Activated T-helper 1 cell treated with anti-CD3 and anti-CD28 coated beads, Interleukin-2, amount 50 U/mL, for 16 hours (primary cell): ENCODE measurements at regions not wholly inside any gene's neighbourhood (a gene's known extent, or its start where the extent isn't known, plus 50 kb on each side); places are given as distances from the start of the nearest gene placed in this dataset.

Experiments
- DNase-seq, 2 donors: peaks; one replicate each; pipeline ENCODE4 v3.0.0-alpha.2; 2020; ENCODE audit warnings: low read depth in 1 of 2, low spot score in 1 of 2

DNA sequence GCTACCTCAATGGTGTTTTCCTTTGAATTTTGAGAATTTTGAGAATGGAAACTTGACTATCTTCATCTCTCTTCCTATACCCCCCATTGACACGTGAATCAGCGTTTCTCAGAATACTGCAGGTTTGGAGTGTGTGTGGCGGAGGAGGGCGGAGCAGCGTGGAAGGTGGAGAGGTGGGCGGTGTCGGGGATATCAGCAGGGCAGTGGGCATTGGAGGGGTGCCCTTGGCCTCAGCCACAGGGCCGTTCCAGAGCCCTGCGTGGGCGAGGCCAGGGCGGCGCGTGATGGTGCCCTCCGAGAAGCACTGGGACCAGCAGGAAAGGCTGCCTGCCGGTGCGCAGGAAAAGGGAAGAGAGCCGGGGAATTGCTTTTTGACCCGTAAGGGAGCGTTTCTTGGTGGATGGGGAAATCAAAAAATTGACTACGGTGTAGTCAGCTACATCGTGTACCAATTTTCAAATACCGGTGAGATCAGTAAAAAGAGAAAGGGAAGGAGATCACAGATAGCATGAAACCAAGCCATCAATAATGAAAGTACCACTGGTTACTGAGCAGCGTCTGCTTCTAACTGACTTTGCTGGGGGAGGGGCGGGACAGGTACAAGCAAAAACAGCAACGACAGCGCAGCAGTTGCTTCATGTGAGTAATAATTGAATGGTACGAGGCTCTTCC lies 82.7 kb upstream of the DUSP22 start:
- peak; percentile 23 to 52 for DNase-seq

GRCh38 chr6:210104-210456 lies 82.2 kb upstream of the DUSP22 start:
- DNase-seq, result no peak

DNA sequence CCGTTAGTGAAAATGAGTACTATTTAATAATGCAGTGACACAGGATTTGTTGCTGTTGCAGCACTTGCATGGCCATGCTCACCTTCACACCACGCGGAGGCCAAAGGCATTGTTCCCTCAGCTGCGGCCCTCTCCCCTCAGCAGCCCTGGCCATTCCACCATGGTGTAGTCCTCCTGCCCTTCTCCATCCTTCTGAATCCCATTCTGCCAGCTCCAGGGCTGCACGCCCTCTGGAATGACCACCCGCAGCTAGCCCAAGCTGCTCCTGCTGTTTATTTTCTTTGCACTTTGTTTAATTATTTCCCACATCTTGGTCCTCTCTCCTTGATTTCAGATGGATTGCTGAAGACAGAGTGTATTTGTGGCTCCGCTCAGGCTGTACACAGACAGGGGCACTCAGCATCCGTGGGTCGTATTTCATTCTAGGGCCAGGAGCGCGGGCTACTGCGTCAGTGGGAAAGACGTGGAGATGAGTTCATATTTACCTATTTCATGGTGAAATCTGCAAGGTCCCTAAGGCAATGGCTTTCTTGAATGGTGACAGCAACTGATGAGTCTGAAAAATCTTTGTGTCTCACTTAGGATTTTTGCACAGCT lies 81.4 kb upstream of the DUSP22 start:
- DNase-seq, result no peak

DNA sequence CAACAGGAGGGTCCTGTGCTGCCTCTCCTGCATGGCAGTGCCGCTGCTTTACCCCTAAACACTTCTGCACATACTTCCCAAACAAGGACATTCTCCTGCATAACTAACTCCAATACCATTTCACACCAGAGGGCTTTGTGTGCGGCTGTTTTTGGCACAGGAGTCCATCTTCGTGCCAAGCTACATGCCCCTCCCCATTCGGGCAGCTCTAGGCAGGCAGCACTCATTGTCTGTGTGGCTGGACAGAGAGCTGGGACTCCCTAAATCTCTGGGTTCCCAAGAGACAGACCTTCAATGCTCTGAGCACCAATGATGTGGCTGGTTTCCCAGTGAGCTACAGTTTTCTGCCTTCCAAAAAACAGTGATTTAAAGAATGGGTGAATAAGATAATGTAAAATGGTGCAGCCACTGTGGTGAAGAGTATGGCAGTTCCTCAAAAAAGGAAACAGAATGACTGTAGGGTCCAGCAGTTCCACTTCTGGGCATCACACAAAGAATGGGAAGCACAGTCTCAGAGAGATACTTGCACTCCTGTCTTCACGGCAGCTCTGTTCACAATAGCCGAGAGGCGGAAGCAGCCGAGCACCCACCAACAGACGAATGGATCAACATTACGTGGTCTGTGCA lies 80.3 kb upstream of the DUSP22 start:
- DNase-seq, result no peak

DNA sequence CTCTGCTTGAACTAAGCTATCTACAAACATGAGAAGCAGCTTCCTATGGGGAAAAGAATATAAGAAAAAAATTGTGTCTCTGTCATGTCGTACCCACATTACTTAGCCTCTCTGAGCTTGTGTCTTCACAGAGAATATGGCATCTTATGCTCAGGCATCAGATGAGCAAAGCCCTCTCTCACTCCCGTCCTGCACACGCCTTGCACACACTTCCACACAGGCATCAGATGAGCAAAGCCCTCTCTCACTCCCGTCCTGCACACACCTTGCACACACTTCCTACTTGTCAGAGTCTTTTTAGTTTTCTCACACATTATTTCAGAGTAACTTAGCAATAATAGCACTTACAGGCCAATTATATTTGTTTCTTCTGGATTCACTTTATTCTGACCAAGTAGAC lies 79.0 kb upstream of the DUSP22 start:
- no peak for DNase-seq

DNA sequence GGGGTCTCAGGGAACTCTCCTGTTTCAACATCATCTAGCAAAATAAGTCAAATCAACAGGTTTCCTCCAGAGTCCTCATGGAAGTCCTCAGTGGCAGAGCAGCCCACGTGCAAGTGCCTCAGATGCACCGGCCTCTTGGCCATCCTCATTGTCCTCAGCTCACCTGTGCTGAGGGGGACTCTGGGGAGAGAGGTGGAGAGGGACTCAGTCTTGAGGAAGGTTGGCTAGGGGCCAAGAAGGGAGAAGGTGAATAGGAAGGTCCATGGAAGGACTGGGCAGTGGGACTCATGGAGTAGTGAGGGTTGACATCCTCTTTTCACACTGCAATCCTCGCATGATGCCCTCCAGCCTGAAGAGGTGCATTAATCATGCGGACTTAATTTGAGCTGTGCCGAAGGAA lies 77.9 kb upstream of the DUSP22 start:
- no peak for DNase-seq

GRCh38 chr6:215335-216034 lies 76.8 kb upstream of the DUSP22 start:
- DNase-seq, result peak in 1 of 2 donors; percentile 46

- no peak for DNase-seq
Measured at GRCh38 chr6:217048-217659, 75.1 kb upstream of the DUSP22 start.

- DNase-seq, result no peak
Measured at GRCh38 chr6:218153-219018, 73.9 kb upstream of the DUSP22 start.

DNA sequence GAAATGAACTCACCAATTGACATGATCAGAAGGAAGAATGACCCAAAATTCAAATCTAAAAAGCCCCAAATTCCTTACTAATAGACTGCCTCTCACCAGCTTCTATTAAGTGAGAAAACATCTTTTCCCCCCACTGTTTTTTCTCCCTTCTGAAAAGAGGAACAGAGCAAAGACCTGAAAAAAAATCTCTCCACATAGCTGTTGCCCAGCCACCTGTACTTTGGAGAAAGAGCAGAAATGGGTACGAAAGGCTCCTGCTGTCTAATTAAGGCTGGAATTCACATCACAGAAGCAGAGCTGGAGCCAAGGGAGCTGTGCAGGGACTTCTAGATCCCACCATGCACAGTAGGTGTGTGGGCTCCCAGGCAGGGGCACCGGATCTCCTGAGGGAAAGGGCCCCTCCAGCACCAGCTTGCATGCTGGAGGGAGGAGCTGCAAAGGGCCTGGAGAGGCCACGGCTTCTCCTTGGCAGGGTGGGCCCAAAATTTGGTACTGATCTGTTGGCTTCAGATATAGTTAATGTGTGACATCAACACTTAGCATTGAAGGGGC lies 73.2 kb upstream of the DUSP22 start:
- no peak for DNase-seq

DNA sequence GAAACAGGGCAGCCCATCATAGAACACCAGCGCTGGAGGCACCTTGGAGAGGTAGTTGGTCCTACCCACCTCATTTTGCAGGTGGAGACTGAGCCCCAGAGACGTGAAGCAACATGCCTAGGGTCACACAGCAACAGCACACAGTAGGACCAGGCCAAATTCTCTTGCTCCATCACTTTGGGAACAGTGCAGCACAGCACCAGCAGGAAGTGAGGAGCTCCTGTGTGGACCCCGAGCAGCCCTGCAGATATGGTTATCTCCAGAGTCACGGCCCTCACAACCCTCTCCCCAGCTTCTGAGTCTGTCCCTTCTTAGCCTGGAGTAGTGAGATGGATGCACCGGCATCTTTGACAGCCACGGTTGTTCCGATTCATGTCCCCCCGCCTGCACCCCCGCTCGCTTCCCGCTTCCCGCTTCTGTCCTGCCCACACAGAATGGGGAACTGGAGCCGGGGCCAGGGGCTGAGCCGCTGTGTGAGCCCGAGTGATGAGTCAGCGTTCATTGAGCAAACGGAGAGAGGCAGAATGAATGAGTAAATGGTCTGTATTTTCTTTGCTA lies 72.6 kb upstream of the DUSP22 start:
- no peak for DNase-seq

- DNase-seq, result no peak
Measured at GRCh38 chr6:220312-220711, 72.0 kb upstream of the DUSP22 start.

GRCh38 chr6:220721-221475 lies 71.4 kb upstream of the DUSP22 start:
- no peak for DNase-seq

GRCh38 chr6:221531-222349 lies 70.5 kb upstream of the DUSP22 start:
- no peak for DNase-seq

- no peak for DNase-seq
Measured at GRCh38 chr6:222468-222867, 69.8 kb upstream of the DUSP22 start.

DNA sequence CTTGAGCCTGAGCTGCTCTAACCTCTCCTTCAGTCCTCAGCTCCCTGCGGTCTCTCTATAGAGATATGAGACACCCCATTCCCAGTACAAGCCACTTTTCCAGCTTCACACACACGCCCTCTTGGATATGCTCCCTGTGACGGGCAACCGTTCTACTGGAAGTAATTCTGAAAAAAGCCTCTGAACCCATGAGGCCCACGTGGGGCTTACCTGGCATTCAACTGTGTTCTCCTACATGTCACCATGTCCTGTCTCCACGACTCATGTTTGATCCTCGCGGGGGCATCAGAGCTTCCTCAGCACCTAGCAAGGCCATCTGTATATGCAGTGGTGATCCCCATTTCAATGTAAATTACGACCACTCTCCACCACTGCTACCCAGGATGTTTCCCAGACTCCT lies 69.2 kb upstream of the DUSP22 start:
- no peak for DNase-seq

DNA sequence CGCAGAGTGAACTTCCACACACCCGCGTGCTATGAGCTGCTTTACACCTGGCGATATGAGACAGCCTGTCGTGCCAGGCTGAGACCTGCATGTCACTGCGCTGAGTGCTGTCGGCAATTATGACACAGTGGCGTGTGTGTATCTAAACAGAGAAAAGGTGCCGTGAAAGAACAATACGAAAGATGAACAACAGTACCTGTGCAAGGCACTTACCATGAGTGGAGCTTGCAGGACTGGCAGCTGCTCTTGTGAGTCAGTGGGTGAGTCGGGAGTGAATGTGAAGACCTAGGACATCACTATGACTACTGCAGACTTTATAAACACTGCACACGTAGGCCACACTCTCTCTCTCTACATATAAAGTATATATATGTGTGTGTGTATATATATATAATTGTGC lies 68.5 kb upstream of the DUSP22 start:
- no peak for DNase-seq

- DNase-seq, result no peak
Measured at GRCh38 chr6:224350-224749, 67.9 kb upstream of the DUSP22 start.
